ENCODE measurements at regions not wholly inside any gene's neighbourhood (a gene's known extent, or its start where the extent isn't known, plus 50 kb on each side); places are given as distances from the start of the nearest gene placed in this dataset.

- TF ChIP-seq EZH2phosphoT487 (IDR thresholded peaks at IDR 0.05; ENCODE audit: borderline replicate concordance, low read length): no peak
- TF ChIP-seq, protein P1, sequence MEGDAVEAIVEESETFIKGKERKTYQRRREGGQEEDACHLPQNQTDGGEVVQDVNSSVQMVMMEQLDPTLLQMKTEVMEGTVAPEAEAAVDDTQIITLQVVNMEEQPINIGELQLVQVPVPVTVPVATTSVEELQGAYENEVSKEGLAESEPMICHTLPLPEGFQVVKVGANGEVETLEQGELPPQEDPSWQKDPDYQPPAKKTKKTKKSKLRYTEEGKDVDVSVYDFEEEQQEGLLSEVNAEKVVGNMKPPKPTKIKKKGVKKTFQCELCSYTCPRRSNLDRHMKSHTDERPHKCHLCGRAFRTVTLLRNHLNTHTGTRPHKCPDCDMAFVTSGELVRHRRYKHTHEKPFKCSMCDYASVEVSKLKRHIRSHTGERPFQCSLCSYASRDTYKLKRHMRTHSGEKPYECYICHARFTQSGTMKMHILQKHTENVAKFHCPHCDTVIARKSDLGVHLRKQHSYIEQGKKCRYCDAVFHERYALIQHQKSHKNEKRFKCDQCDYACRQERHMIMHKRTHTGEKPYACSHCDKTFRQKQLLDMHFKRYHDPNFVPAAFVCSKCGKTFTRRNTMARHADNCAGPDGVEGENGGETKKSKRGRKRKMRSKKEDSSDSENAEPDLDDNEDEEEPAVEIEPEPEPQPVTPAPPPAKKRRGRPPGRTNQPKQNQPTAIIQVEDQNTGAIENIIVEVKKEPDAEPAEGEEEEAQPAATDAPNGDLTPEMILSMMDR (IDR thresholded peaks at IDR 0.05; ENCODE audit: low read depth, low read length, poor library complexity, severe bottlenecking): no peak
Measured at GRCh38 chr4:173584506-173584905, 54.5 kb upstream of the HAND2 start.

More at GRCh38 chr4:173584506-173584905, 54.5 kb upstream of the HAND2 start:
- H4K20me1 ChIP-seq (ENCODE audit: control insufficient read depth, insufficient read depth, low read depth, low read length): no peaks in the 10 kb centered on the region
- no peak overlapping the region for H3K4me2 ChIP-seq (ENCODE audit: low read length)
- no peak overlapping the region for H3K27ac ChIP-seq (ENCODE audit: low read depth, low read length)
- no peaks in the 10 kb centered on the region for H3K79me2 ChIP-seq (ENCODE audit: control insufficient read depth, low read length)
- no peak overlapping the region for H3K4me3 ChIP-seq (ENCODE audit: low read length)
- no peaks in the 10 kb centered on the region for H3K4me1 ChIP-seq (ENCODE audit: control insufficient read depth, low read length)
- H3K36me3 ChIP-seq (ENCODE audit: control insufficient read depth, low read length): no peaks in the 10 kb centered on the region
- no peaks in the 10 kb centered on the region for H3K27me3 ChIP-seq (ENCODE audit: control insufficient read depth, low read length)
- H3K9me2 ChIP-seq (replicated peaks; ENCODE audit: control insufficient read depth, low read length): no peaks in the 10 kb centered on the region
- H3K9me3 ChIP-seq (ENCODE audit: control insufficient read depth, insufficient read depth, low read length): no peaks in the 10 kb centered on the region
- H3F3A ChIP-seq (ENCODE audit: control insufficient read depth, insufficient read depth): no peaks in the 10 kb centered on the region
